H9 (cell line): ENCODE measurements at regions not wholly inside any gene's neighbourhood (a gene's known extent, or its start where the extent isn't known, plus 50 kb on each side); places are given as distances from the start of the nearest gene placed in this dataset.
"Not testable (repeated sequence)": the region's sequence is repeated elsewhere in the genome, so short reads cannot be mapped to it uniquely, and the experiment has no call there.

Source experiments
- DNase-seq: peaks from one replicate; pipeline ENCODE4 v3.0.0-alpha.2; 2017
- H2AFZ ChIP-seq: one replicate; pipeline ENCODE4 v1.6.1; 2013; ENCODE audit warnings: mild to moderate bottlenecking, low read length, control low read depth, moderate library complexity
- H2AK5ac ChIP-seq: 2 replicates; pipeline ENCODE4 v1.6.1; 2013; ENCODE audit warnings: low read length, control low read depth, mixed read lengths; ENCODE audit not compliant: insufficient read length
- H2BK120ac ChIP-seq: one replicate; pipeline ENCODE4 v1.6.1; 2013; ENCODE audit warnings: low read depth, mild to moderate bottlenecking, low read length, control low read depth, inconsistent platforms; ENCODE audit not compliant: poor library complexity, severe bottlenecking
- H2BK12ac ChIP-seq: 2 replicates; pipeline ENCODE4 v1.6.1; 2013; ENCODE audit warnings: low read length, control low read depth, mixed read lengths, low read depth; ENCODE audit not compliant: insufficient read length
- H2BK15ac ChIP-seq: 2 replicates; pipeline ENCODE4 v1.6.1; 2013; ENCODE audit warnings: low read depth, low read length, control low read depth
- H2BK20ac ChIP-seq: one replicate; pipeline ENCODE4 v1.6.1; 2013; ENCODE audit warnings: low read depth, mild to moderate bottlenecking, low read length, control low read depth, inconsistent platforms; ENCODE audit not compliant: poor library complexity, severe bottlenecking
- H2BK5ac ChIP-seq: 2 replicates; pipeline ENCODE4 v1.6.1; 2013; ENCODE audit warnings: low read length, control low read depth, mixed read lengths; ENCODE audit not compliant: insufficient read length
- H3K14ac ChIP-seq: 2 replicates; pipeline ENCODE4 v1.6.1; 2013; ENCODE audit warnings: low read length, control low read depth; ENCODE audit not compliant: insufficient read depth
- H3K18ac ChIP-seq: 2 replicates; pipeline ENCODE4 v1.6.1; 2013; ENCODE audit warnings: low read depth, mild to moderate bottlenecking, mixed read lengths, low read length, control low read depth; ENCODE audit not compliant: insufficient read length
- H3K23ac ChIP-seq: 2 replicates; pipeline ENCODE4 v1.6.1; 2013; ENCODE audit warnings: low read length, control low read depth, mixed read lengths, low read depth; ENCODE audit not compliant: insufficient read length
- H3K23me2 ChIP-seq: 2 replicates; pipeline ENCODE4 v1.6.1; 2013; ENCODE audit warnings: low read depth, mild to moderate bottlenecking, mixed read lengths, low read length, control low read depth; ENCODE audit not compliant: insufficient read length, poor library complexity, severe bottlenecking
- H3K27ac ChIP-seq: 2 replicates; pipeline ENCODE4 v1.5.1; 2013; ENCODE audit warnings: low read length, control low read depth, mixed read lengths, low read depth; ENCODE audit not compliant: insufficient read length
- H3K27me3 ChIP-seq: 2 replicates; pipeline ENCODE4 v1.6.1; 2013; ENCODE audit warnings: low read length, control low read depth, inconsistent platforms; ENCODE audit not compliant: insufficient read depth
- H3K4ac ChIP-seq: 2 replicates; pipeline ENCODE4 v1.6.1; 2013; ENCODE audit warnings: low read depth, mild to moderate bottlenecking, control low read depth, inconsistent platforms, low read length, moderate library complexity
- H3K4me1 ChIP-seq: 2 replicates; pipeline ENCODE4 v1.6.1; 2013; ENCODE audit warnings: low read length, control low read depth, inconsistent platforms; ENCODE audit not compliant: insufficient read depth
- H3K4me2 ChIP-seq: 2 replicates; pipeline ENCODE4 v1.6.1; 2013; ENCODE audit warnings: low read length, control low read depth, mixed read lengths; ENCODE audit not compliant: insufficient read length, insufficient read depth
- H3K56ac ChIP-seq: 2 replicates; pipeline ENCODE4 v1.6.1; 2013; ENCODE audit warnings: low read depth, mild to moderate bottlenecking, mixed read lengths, low read length, control low read depth; ENCODE audit not compliant: insufficient read length
- H3K79me1 ChIP-seq: 2 replicates; pipeline ENCODE4 v1.6.1; 2013; ENCODE audit warnings: low read depth, mild to moderate bottlenecking, moderate library complexity, low read length, control low read depth, inconsistent platforms; ENCODE audit not compliant: insufficient read depth, poor library complexity, severe bottlenecking
- H3K79me2 ChIP-seq: 2 replicates; pipeline ENCODE4 v1.6.1; 2013; ENCODE audit warnings: low read length, control low read depth, inconsistent platforms; ENCODE audit not compliant: insufficient read depth
- H3K9ac ChIP-seq: 2 replicates; pipeline ENCODE4 v1.6.1; 2013; ENCODE audit warnings: low read length, control low read depth, mixed read lengths; ENCODE audit not compliant: insufficient read length; ENCODE audit errors: extremely low read depth
- H3K9me3 ChIP-seq: one replicate; pipeline ENCODE4 v1.6.1; 2013; ENCODE audit warnings: low read depth, low read length, inconsistent platforms; ENCODE audit not compliant: control insufficient read depth
- H3T11ph ChIP-seq: one replicate; pipeline ENCODE4 v1.6.1; 2013; ENCODE audit warnings: mild to moderate bottlenecking, low read length, control low read depth, inconsistent platforms
- H4K20me1 ChIP-seq: one replicate; pipeline ENCODE4 v1.6.1; 2013; ENCODE audit not compliant: control insufficient read depth, insufficient read length, insufficient read depth
- H4K5ac ChIP-seq: 2 replicates; pipeline ENCODE4 v1.6.1; 2013; ENCODE audit warnings: low read depth, mild to moderate bottlenecking, mixed read lengths, low read length, control low read depth; ENCODE audit not compliant: insufficient read length
- H4K8ac ChIP-seq: replicated peaks from 2 replicates; pipeline ENCODE4 v1.6.1; 2013; ENCODE audit warnings: low read length, control low read depth, mixed read lengths, low read depth; ENCODE audit not compliant: insufficient read length
- H4K91ac ChIP-seq: 2 replicates; pipeline ENCODE4 v1.6.1; 2013; ENCODE audit warnings: low read depth, mild to moderate bottlenecking, moderate library complexity, mixed read lengths, low read length, control low read depth; ENCODE audit not compliant: insufficient read length
- H3K27ac Mint-ChIP-seq, 3 experiments: 2 replicates in 2 of 3; 3 replicates in 1 of 3; pipeline ENCODE4 v1.8.0; 2020 to 2021; ENCODE audit warnings: mixed read lengths in 3 of 3, mild to moderate bottlenecking in 1 of 3, moderate library complexity in 1 of 3
- H3K27me3 Mint-ChIP-seq: 2 replicates; pipeline ENCODE4 v1.8.0; 2021; ENCODE audit warnings: low read depth, mild to moderate bottlenecking, moderate library complexity, mixed read lengths
- H3K36me3 Mint-ChIP-seq, 3 experiments: 2 replicates in 2 of 3; 3 replicates in 1 of 3; pipeline ENCODE4 v1.8.0; 2020 to 2021; ENCODE audit warnings: low read depth in 3 of 3, mixed read lengths in 3 of 3; ENCODE audit not compliant: insufficient read depth in 1 of 3
- H3K4me1 Mint-ChIP-seq, 2 experiments: 2 replicates each; pipeline ENCODE4 v1.8.0; 2020; ENCODE audit warnings: mixed read lengths in 2 of 2
- H3K4me3 Mint-ChIP-seq, 2 experiments: 2 replicates in 1 of 2; 3 replicates in 1 of 2; pipeline ENCODE4 v1.8.0; 2020 to 2021; ENCODE audit warnings: mild to moderate bottlenecking in 2 of 2, mixed read lengths in 2 of 2, moderate library complexity in 1 of 2
- H3K9me3 Mint-ChIP-seq, 2 experiments: 2 replicates in 1 of 2; 3 replicates in 1 of 2; pipeline ENCODE4 v1.8.0; 2020; ENCODE audit warnings: mild to moderate bottlenecking in 2 of 2, mixed read lengths in 2 of 2, moderate library complexity in 1 of 2
- WGBS: extraction: QIAGEN DNeasy Blood & Tissue Kit; methylation state at CpG from one replicate; pipeline ENCODE4 v1.1.7; 2013; ENCODE audit warnings: missing lambda C conversion rate, low lambda C conversion rate, mixed read lengths; ENCODE audit not compliant: insufficient read length; ENCODE audit errors: extremely low coverage; 5-methylcytosine and 5-hydroxymethylcytosine counted together
- TF ChIP-seq, protein P1 (sequence below): fragments of 200-600 bp; sonication (generic); conservative IDR thresholded peaks from 3 replicates; pipeline ENCODE4 v1.8.0; 2021; ENCODE audit warnings: antibody characterized with exemption, mild to moderate bottlenecking

DNA sequence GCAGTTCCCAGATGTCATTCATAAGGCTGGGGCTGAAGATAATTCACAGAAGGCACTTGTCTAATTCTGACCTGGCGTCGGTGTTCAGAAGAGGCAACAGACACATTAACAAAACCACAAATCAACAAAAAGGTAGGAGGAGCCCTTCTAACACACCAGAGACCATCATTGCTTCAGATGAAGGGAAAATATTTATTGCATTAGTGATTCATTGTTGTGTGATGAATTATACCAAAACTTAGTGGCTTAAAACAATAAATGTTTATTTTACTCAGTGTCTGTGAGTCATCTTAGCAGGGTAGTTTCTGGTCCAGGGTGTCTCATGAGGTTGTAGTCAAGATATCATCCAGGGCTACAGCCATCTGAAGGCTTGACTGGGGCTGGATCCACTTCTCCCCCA lies 91.3 kb upstream of the KIF2A start:
- H4K20me1 ChIP-seq, result no peaks in the 10 kb centered on the region
- H3K79me2 ChIP-seq, result no peaks in the 10 kb centered on the region
- DNase-seq, result no peak
- H3K9me3 ChIP-seq, result no peaks in the 10 kb centered on the region
- H3K4me2 ChIP-seq, result no peak overlapping the region
- no peak overlapping the region for H2BK120ac ChIP-seq
- H3K4me1 ChIP-seq, result no peaks in the 10 kb centered on the region
- H2BK20ac ChIP-seq, result no peak overlapping the region
- no peak overlapping the region for H3K18ac ChIP-seq
- no peak overlapping the region for H3K9ac ChIP-seq
- H3K27ac Mint-ChIP-seq, result no peak overlapping the region
- H2AK5ac ChIP-seq, result no peak overlapping the region
- WGBS, result no CpG with 5 or more reads among the region's 2 CpGs
- no peak overlapping the region for H3T11ph ChIP-seq
- no peak overlapping the region for H4K8ac ChIP-seq
- TF ChIP-seq, protein P1, sequence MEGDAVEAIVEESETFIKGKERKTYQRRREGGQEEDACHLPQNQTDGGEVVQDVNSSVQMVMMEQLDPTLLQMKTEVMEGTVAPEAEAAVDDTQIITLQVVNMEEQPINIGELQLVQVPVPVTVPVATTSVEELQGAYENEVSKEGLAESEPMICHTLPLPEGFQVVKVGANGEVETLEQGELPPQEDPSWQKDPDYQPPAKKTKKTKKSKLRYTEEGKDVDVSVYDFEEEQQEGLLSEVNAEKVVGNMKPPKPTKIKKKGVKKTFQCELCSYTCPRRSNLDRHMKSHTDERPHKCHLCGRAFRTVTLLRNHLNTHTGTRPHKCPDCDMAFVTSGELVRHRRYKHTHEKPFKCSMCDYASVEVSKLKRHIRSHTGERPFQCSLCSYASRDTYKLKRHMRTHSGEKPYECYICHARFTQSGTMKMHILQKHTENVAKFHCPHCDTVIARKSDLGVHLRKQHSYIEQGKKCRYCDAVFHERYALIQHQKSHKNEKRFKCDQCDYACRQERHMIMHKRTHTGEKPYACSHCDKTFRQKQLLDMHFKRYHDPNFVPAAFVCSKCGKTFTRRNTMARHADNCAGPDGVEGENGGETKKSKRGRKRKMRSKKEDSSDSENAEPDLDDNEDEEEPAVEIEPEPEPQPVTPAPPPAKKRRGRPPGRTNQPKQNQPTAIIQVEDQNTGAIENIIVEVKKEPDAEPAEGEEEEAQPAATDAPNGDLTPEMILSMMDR, result no peak
- H3K4ac ChIP-seq, result no peak overlapping the region
- H3K27me3 ChIP-seq, result no peaks in the 10 kb centered on the region
- H3K56ac ChIP-seq, result no peak overlapping the region
- no peak overlapping the region for H3K27ac ChIP-seq
- H3K4me1 Mint-ChIP-seq, result peaks cover 10 to 11% of the 10 kb centered on the region in 2 experiments
- no peak overlapping the region for H2BK5ac ChIP-seq
- H3K79me1 ChIP-seq, result no peaks in the 10 kb centered on the region
- H2AFZ ChIP-seq, result no peak overlapping the region
- H4K5ac ChIP-seq, result no peak overlapping the region
- H2BK12ac ChIP-seq, result no peak overlapping the region
- H3K27me3 Mint-ChIP-seq, result no peaks in the 10 kb centered on the region
- H3K4me3 Mint-ChIP-seq, result no peak overlapping the region
- H4K91ac ChIP-seq, result no peak overlapping the region
- no peak overlapping the region for H2BK15ac ChIP-seq
- H3K23ac ChIP-seq, result no peak overlapping the region
- H3K36me3 Mint-ChIP-seq, result no peaks in the 10 kb centered on the region; a peak in 1 of 7 replicates
- H3K14ac ChIP-seq, result no peak overlapping the region
- no peaks in the 10 kb centered on the region for H3K9me3 Mint-ChIP-seq
- no peaks in the 10 kb centered on the region for H3K23me2 ChIP-seq

DNA sequence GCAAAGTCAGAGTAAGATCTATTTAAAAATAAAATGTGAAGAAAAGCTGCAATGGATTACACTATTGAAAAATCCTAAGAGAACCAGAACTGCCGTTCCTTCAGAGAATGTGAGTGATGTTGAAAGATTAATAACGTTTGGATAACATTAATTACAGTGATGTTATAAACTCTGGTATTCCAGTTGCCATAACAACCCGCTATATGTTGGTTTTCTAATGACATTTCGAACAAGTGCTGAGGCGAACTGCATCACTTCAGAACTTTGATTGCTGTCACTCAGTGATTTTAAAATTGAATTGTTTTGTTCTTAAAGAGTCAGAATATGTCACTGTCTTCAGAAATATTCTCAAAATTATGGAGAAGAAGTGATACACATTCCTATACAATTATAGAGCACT lies 89.4 kb upstream of the KIF2A start:
- not testable (repeated sequence) for DNase-seq, H3K23ac ChIP-seq, H2BK15ac ChIP-seq, H3K36me3 Mint-ChIP-seq, H3K18ac ChIP-seq, H3K4ac ChIP-seq, H2BK5ac ChIP-seq, H3K56ac ChIP-seq, H2AK5ac ChIP-seq, H3K79me2 ChIP-seq, H3K14ac ChIP-seq, H3K4me2 ChIP-seq, H3K27ac Mint-ChIP-seq, H2BK120ac ChIP-seq, H3K27me3 Mint-ChIP-seq, H3T11ph ChIP-seq, H2BK12ac ChIP-seq, H3K9ac ChIP-seq, H3K4me3 Mint-ChIP-seq, H4K20me1 ChIP-seq, H3K23me2 ChIP-seq, H4K5ac ChIP-seq, H3K9me3 Mint-ChIP-seq, H4K8ac ChIP-seq, H3K79me1 ChIP-seq, H3K9me3 ChIP-seq, H2BK20ac ChIP-seq, H2AFZ ChIP-seq, H4K91ac ChIP-seq, H3K27ac ChIP-seq, H3K4me1 ChIP-seq, H3K27me3 ChIP-seq
- WGBS, result no CpG with 5 or more reads among the region's 5 CpGs
- H3K4me1 Mint-ChIP-seq, result peaks cover 10 to 11% of the 10 kb centered on the region in 2 experiments
